ENCODE measurements at regions not wholly inside any gene's neighbourhood (a gene's known extent, or its start where the extent isn't known, plus 50 kb on each side); places are given as distances from the start of the nearest gene placed in this dataset.
"Not testable (repeated sequence)": the region's sequence is repeated elsewhere in the genome, so short reads cannot be mapped to it uniquely, and the experiment has no call there.

- TF ChIP-seq EZH2 (IDR thresholded peaks at IDR 0.05; ENCODE audit: low read depth, unreplicated experiment); POLR2AphosphoS5 (IDR thresholded peaks at IDR 0.05; ENCODE audit: low read depth): not testable (repeated sequence)
These were observed 757.1 kb upstream of the TPTE start for GRCh38 chr21:9764294-9764693.
